ENCODE measurements at regions not wholly inside any gene's neighbourhood (a gene's known extent, or its start where the extent isn't known, plus 50 kb on each side); places are given as distances from the start of the nearest gene placed in this dataset.

- TF ChIP-seq ZNF687 (CRISPR knock-in tag; IDR thresholded peaks at IDR 0.05) (peak; percentile 93), MATR3 (CRISPR knock-in tag; IDR thresholded peaks at IDR 0.05) (no peak), CENPBD1 (CRISPR knock-in tag; IDR thresholded peaks at IDR 0.05; ENCODE audit: borderline replicate concordance, low read depth) (no peak), ZNF382 (CRISPR knock-in tag; IDR thresholded peaks at IDR 0.05; ENCODE audit: borderline replicate concordance) (no peak), HOXA9 (CRISPR knock-in tag; IDR thresholded peaks at IDR 0.05; ENCODE audit: borderline replicate concordance) (peak; percentile 55; the same call in 1 of the 2 replicates), ZNF367 (CRISPR knock-in tag; IDR thresholded peaks at IDR 0.05; ENCODE audit: borderline replicate concordance) (no peak), REPIN1 (CRISPR knock-in tag; IDR thresholded peaks at IDR 0.05; ENCODE audit: borderline replicate concordance, low read depth) (peak; percentile 49; the same call in 1 of the 2 replicates), ZMYM4 (CRISPR knock-in tag; IDR thresholded peaks at IDR 0.05) (peak; percentile 68; the same call in 1 of the 2 replicates), ISL2 (CRISPR knock-in tag; IDR thresholded peaks at IDR 0.05) (peak; percentile 40; the same call in 1 of the 2 replicates), HNRNPL (IDR thresholded peaks at IDR 0.05; ENCODE audit: low read depth, low read length) (no peak), ZNF484 (CRISPR knock-in tag; IDR thresholded peaks at IDR 0.05; ENCODE audit: borderline replicate concordance, low read depth) (no peak), ZNF546 (CRISPR knock-in tag; conservative IDR thresholded peaks at IDR 0.05) (0 out of 2 replicates have a peak, but pooled peaks have one; percentile 55), PAX8 (CRISPR knock-in tag; IDR thresholded peaks at IDR 0.05; ENCODE audit: borderline replicate concordance) (no peak), ZNF572 (CRISPR knock-in tag; IDR thresholded peaks at IDR 0.05) (no peak), TSC22D2 (CRISPR knock-in tag; IDR thresholded peaks at IDR 0.05; ENCODE audit: borderline replicate concordance) (no peak; the same call in 1 of the 2 replicates), HCFC1 (IDR thresholded peaks at IDR 0.05; ENCODE audit: low read depth, low read length) (no peak), ZBTB20 (CRISPR knock-in tag; IDR thresholded peaks at IDR 0.05; ENCODE audit: borderline replicate concordance, low read depth) (no peak), SIX4 (CRISPR knock-in tag; IDR thresholded peaks at IDR 0.05) (no peak)
Measured at GRCh38 chr5:14011089-14012020, 66.9 kb upstream of the DNAH5 start (continued).

Data from HepG2 (cell line).